ENCODE measurements at regions not wholly inside any gene's neighbourhood (a gene's known extent, or its start where the extent isn't known, plus 50 kb on each side); places are given as distances from the start of the nearest gene placed in this dataset.

DNA sequence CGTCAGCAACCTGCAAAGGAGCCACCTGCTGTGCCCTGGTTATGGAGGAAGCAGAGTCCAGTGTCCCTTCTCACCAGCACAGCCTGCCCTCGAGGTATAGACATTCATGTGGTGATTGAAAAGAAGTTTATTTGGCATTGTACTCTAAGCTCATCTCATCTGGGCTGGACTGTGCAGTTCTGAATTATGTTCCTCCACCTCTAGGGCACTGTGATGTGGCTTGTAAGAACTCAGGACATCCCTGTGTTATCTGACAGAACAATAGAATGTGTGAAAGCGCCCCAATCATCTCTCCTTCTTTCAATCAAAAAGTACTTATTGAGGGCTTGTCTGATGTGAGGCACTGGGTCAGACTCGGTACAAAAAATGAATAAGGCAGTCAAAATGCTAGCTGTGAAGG lies 140.1 kb downstream of the DHRS2 start:
- no peak overlapping the region for H2AFZ ChIP-seq (ENCODE audit: low read length)
- peaks cover 3% of the 10 kb centered on the region; the same call in 1 of the 2 replicates for H3K27me3 Mint-ChIP-seq (ENCODE audit: low read depth)
- H2BK5ac ChIP-seq (ENCODE audit: insufficient read length, low read length), result no peak overlapping the region
- H3K27me3 ChIP-seq (ENCODE audit: insufficient read depth, low read length), result no peaks in the 10 kb centered on the region; the same call in 1 of the 2 replicates
- H3K23ac ChIP-seq (ENCODE audit: insufficient read length, low read depth, low read length), result no peak overlapping the region
- no peak overlapping the region for H3K4ac ChIP-seq (ENCODE audit: low read depth, low read length)
- no peak overlapping the region for H4K8ac ChIP-seq (replicated peaks; ENCODE audit: insufficient read length, low read depth, low read length)
- H4K5ac ChIP-seq (ENCODE audit: insufficient read length, low read depth, low read length), result no peak overlapping the region
- H3K36me3 Mint-ChIP-seq (ENCODE audit: insufficient read depth in 1 of 3, low read depth in 3 of 3), result peaks cover 0 to 22% (median 0%) of the 10 kb centered on the region in 3 experiments; a peak in 2 of 7 replicates
- H3K56ac ChIP-seq (ENCODE audit: insufficient read length, low read depth, low read length), result no peak overlapping the region
- WGBS (ENCODE audit: extremely low coverage, insufficient read length, low lambda C conversion rate), result no CpG with 5 or more reads among the region's 4 CpGs
- peaks cover 0 to 78% of the 10 kb centered on the region in 2 experiments; a peak in 2 of 5 replicates for H3K9me3 Mint-ChIP-seq
- H3K4me3 Mint-ChIP-seq, result no peak overlapping the region
- no peaks in the 10 kb centered on the region for H3K79me2 ChIP-seq (ENCODE audit: insufficient read depth, low read length)
- H4K20me1 ChIP-seq (ENCODE audit: control insufficient read depth, insufficient read depth, insufficient read length), result no peaks in the 10 kb centered on the region
- no peak for DNase-seq
- no peak overlapping the region for H3K18ac ChIP-seq (ENCODE audit: insufficient read length, low read depth, low read length)
- H3K14ac ChIP-seq (ENCODE audit: insufficient read depth, low read length), result no peak overlapping the region
- no peak overlapping the region for H3T11ph ChIP-seq (ENCODE audit: low read length)
- no peak for TF ChIP-seq CTCF (conservative IDR thresholded peaks at IDR 0.05)
- H3K4me1 Mint-ChIP-seq, result no peaks in the 10 kb centered on the region
- no peaks in the 10 kb centered on the region for H3K4me1 ChIP-seq (ENCODE audit: insufficient read depth, low read length)
- H3K23me2 ChIP-seq (ENCODE audit: insufficient read length, low read depth, low read length, poor library complexity, severe bottlenecking), result no peaks in the 10 kb centered on the region
- no peak overlapping the region for H2BK20ac ChIP-seq (ENCODE audit: low read depth, low read length, poor library complexity, severe bottlenecking)
- no peak overlapping the region for H2BK15ac ChIP-seq (ENCODE audit: low read depth, low read length)
- H2BK12ac ChIP-seq (ENCODE audit: insufficient read length, low read depth, low read length), result no peak overlapping the region
- no peak overlapping the region for H2AK5ac ChIP-seq (ENCODE audit: insufficient read length, low read length)
- no peak overlapping the region for H3K27ac Mint-ChIP-seq
- H3K9me3 ChIP-seq (ENCODE audit: control insufficient read depth, low read depth, low read length), result peaks cover 21% of the 10 kb centered on the region
- H3K79me1 ChIP-seq (ENCODE audit: insufficient read depth, low read depth, low read length, poor library complexity, severe bottlenecking), result no peaks in the 10 kb centered on the region
- H3K4me2 ChIP-seq (ENCODE audit: insufficient read depth, insufficient read length, low read length), result no peak overlapping the region
- no peak overlapping the region for H2BK120ac ChIP-seq (ENCODE audit: low read depth, low read length, poor library complexity, severe bottlenecking)
- H3K9ac ChIP-seq (ENCODE audit: extremely low read depth, insufficient read length, low read length), result no peak overlapping the region
- H4K91ac ChIP-seq (ENCODE audit: insufficient read length, low read depth, low read length), result no peak overlapping the region
- no peak overlapping the region for H3K27ac ChIP-seq (ENCODE audit: insufficient read length, low read depth, low read length)
